Colonic mucosa (tissue), 4 donors: ENCODE measurements at regions not wholly inside any gene's neighbourhood (a gene's known extent, or its start where the extent isn't known, plus 50 kb on each side); places are given as distances from the start of the nearest gene placed in this dataset.

Experiments
- DNase-seq: peaks from one replicate; pipeline ENCODE4 v3.0.0-alpha.2; 2020
- H3K27ac ChIP-seq: fragments of 200-600 bp; one replicate; pipeline ENCODE4 v1.8.0; 2021
- H3K27me3 ChIP-seq: fragments of 200-600 bp; one replicate; pipeline ENCODE4 v1.8.0; 2021
- H3K36me3 ChIP-seq: fragments of 200-600 bp; one replicate; pipeline ENCODE4 v1.8.0; 2021
- H3K4me1 ChIP-seq: fragments of 200-600 bp; one replicate; pipeline ENCODE4 v1.8.0; 2021; ENCODE audit warnings: mild to moderate bottlenecking
- H3K4me3 ChIP-seq: fragments of 200-600 bp; one replicate; pipeline ENCODE4 v1.8.0; 2021
- H3K9ac ChIP-seq, 2 donors: one replicate each; pipeline ENCODE4 v1.7.0; 2013; ENCODE audit warnings: control low read depth in 2 of 2, low read depth in 2 of 2, low read length in 2 of 2
- H3K9me3 ChIP-seq: fragments of 200-600 bp; one replicate; pipeline ENCODE4 v1.8.0; 2021
- intact Hi-C: fragments of 100-400 bp; cut with DNase I; formaldehyde crosslinking; loops from one replicate; pipeline ENCODE4 v1.14.1; 2022
- TF ChIP-seq, protein P1 (sequence below): fragments of 200-600 bp; IDR thresholded peaks from one replicate; pipeline ENCODE4 v1.8.0; 2022; ENCODE audit warnings: antibody characterized with exemption, mild to moderate bottlenecking
- donor health status: healthy.
- donor health status: DM: no; HTN: no; CAD: no.
- donor health status: DM: no; HTN: no; CAD: no.

- intact Hi-C loops = no loop called here
- no peaks in the 10 kb centered on the region for H3K9me3 ChIP-seq
- TF ChIP-seq, protein P1, sequence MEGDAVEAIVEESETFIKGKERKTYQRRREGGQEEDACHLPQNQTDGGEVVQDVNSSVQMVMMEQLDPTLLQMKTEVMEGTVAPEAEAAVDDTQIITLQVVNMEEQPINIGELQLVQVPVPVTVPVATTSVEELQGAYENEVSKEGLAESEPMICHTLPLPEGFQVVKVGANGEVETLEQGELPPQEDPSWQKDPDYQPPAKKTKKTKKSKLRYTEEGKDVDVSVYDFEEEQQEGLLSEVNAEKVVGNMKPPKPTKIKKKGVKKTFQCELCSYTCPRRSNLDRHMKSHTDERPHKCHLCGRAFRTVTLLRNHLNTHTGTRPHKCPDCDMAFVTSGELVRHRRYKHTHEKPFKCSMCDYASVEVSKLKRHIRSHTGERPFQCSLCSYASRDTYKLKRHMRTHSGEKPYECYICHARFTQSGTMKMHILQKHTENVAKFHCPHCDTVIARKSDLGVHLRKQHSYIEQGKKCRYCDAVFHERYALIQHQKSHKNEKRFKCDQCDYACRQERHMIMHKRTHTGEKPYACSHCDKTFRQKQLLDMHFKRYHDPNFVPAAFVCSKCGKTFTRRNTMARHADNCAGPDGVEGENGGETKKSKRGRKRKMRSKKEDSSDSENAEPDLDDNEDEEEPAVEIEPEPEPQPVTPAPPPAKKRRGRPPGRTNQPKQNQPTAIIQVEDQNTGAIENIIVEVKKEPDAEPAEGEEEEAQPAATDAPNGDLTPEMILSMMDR = no peak
- no peak overlapping the region for H3K9ac ChIP-seq
- no peaks in the 10 kb centered on the region for H3K27me3 ChIP-seq
- no peak for DNase-seq
- no peaks in the 10 kb centered on the region for H3K4me1 ChIP-seq
- H3K4me3 ChIP-seq = no peak overlapping the region
- H3K36me3 ChIP-seq = no peaks in the 10 kb centered on the region
- H3K27ac ChIP-seq = peak overlapping the region; percentile 3
Measured at GRCh38 chr14:89681086-89682018, 264.3 kb upstream of the FOXN3 start.

GRCh38 chr14:89680156-89680555 lies 263.1 kb upstream of the FOXN3 start:
- no peaks in the 10 kb centered on the region for H3K9me3 ChIP-seq
- H3K4me3 ChIP-seq = no peak overlapping the region
- TF ChIP-seq, protein P1 = no peak

DNA sequence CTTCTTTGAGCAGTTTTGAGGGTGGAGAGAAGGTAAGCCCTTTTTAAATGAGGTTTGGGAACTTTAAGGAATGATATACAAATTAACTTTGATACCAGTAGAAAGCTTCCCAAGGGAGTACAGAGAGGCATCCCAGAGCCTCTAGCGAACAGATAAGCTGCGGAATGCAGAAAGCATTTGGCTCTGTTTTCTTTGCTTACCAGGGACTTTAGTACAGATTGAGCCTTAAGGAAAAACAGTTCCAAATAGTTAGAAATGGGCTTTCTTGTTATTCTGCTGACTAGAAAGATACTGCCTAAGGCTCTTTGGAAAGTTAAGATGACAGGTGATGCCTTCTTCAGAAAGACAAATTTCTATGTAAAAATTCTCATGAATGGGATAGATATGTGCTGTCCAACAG lies 261.7 kb upstream of the FOXN3 start:
- Histone ChIP-seq H3K4me3 (no peak overlapping the region), H3K9ac (no peak overlapping the region), H3K27me3 (no peaks in the 10 kb centered on the region), H3K36me3 (no peaks in the 10 kb centered on the region), H3K4me1 (no peaks in the 10 kb centered on the region), H3K27ac (no peak overlapping the region), H3K9me3 (no peaks in the 10 kb centered on the region)
- TF ChIP-seq, protein P1 = no peak
- intact Hi-C loops = no loop called here
- DNase-seq = no peak

More at GRCh38 chr14:89680156-89680555, 263.1 kb upstream of the FOXN3 start:
- no peaks in the 10 kb centered on the region for H3K4me1 ChIP-seq
- DNase-seq = no peak
- intact Hi-C loops = no loop called here
- H3K9ac ChIP-seq = no peak overlapping the region
- no peak overlapping the region for H3K27ac ChIP-seq
- no peaks in the 10 kb centered on the region for H3K27me3 ChIP-seq
- no peaks in the 10 kb centered on the region for H3K36me3 ChIP-seq

- intact Hi-C loops = no loop called here
- H3K27ac ChIP-seq = no peak overlapping the region
- no peak for DNase-seq
- no peak overlapping the region for H3K4me3 ChIP-seq
- peaks cover 5% of the 10 kb centered on the region for H3K4me1 ChIP-seq
- H3K27me3 ChIP-seq = no peaks in the 10 kb centered on the region
- TF ChIP-seq, protein P1 = no peak
- H3K9me3 ChIP-seq = no peaks in the 10 kb centered on the region
- no peaks in the 10 kb centered on the region for H3K36me3 ChIP-seq
- H3K9ac ChIP-seq = no peak overlapping the region
Measured at GRCh38 chr14:89675590-89675989, 258.6 kb upstream of the FOXN3 start.

DNA sequence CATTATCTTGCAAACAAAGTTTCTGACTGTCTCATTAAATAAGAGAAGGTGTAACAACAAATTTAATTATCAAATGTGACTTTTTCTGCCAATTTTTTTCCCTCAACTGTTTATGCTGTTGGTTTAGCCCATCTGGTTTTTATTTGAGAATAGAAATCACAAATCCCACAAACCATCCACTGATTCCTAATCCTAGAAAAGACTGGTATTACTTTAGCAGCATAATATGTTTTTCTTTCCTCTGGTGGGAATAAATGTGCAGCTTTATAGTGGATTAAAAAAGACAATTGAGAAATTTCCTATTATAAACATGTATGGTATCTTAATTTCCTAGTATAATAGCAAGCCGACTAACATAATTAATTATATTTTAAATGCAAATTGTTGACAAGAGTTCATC lies 257.9 kb upstream of the FOXN3 start:
- H3K27ac ChIP-seq = no peak overlapping the region
- DNase-seq = no peak

More for the DNA sequence above, 257.9 kb upstream of the FOXN3 start:
- H3K9me3 ChIP-seq = no peaks in the 10 kb centered on the region
- H3K4me1 ChIP-seq = peaks cover 5% of the 10 kb centered on the region
- intact Hi-C loops = no loop called here
- H3K36me3 ChIP-seq = no peaks in the 10 kb centered on the region
- H3K4me3 ChIP-seq = no peak overlapping the region
- TF ChIP-seq, protein P1 = no peak
- no peaks in the 10 kb centered on the region for H3K27me3 ChIP-seq
- no peak overlapping the region for H3K9ac ChIP-seq
